MM.1S (cell line): ENCODE measurements at regions not wholly inside any gene's neighbourhood (a gene's known extent, or its start where the extent isn't known, plus 50 kb on each side); places are given as distances from the start of the nearest gene placed in this dataset.

Experiments used
- DNase-seq: peaks from one replicate; pipeline ENCODE4 v3.0.0-alpha.2; 2015
- H2AFZ ChIP-seq: fragments of 300-600 bp; sonication (generic); 2 replicates; pipeline ENCODE4 v1.6.0; 2016; ENCODE audit warnings: antibody characterized with exemption, low read length
- H3F3A ChIP-seq: fragments of 300-600 bp; sonication (generic); 2 replicates; pipeline ENCODE4 v1.6.1; 2016; ENCODE audit warnings: mild to moderate bottlenecking, antibody characterized with exemption, low read length, moderate library complexity, mixed read lengths; ENCODE audit not compliant: insufficient read depth
- H3K27ac ChIP-seq: fragments of 300-600 bp; sonication (generic); 2 replicates; pipeline ENCODE4 v1.5.1; 2016; ENCODE audit warnings: mild to moderate bottlenecking, low read length
- H3K27me3 ChIP-seq: fragments of 300-600 bp; sonication (generic); replicated peaks from 2 replicates; pipeline ENCODE4 v1.6.0; 2016; ENCODE audit warnings: low read length; ENCODE audit not compliant: insufficient read depth
- H3K36me3 ChIP-seq: fragments of 300-600 bp; sonication (generic); replicated peaks from 2 replicates; pipeline ENCODE4 v1.6.1; 2016; ENCODE audit warnings: mild to moderate bottlenecking, low read length, mixed read lengths; ENCODE audit not compliant: insufficient read depth
- H3K4me1 ChIP-seq: fragments of 300-600 bp; sonication (generic); 2 replicates; pipeline ENCODE4 v1.6.1; 2016; ENCODE audit warnings: low read length, mixed read lengths
- H3K4me2 ChIP-seq: fragments of 300-600 bp; sonication (generic); 2 replicates; pipeline ENCODE4 v1.6.0; 2016; ENCODE audit warnings: low read depth, low read length
- H3K4me3 ChIP-seq: fragments of 300-600 bp; sonication (generic); 2 replicates; pipeline ENCODE4 v1.5.1; 2016; ENCODE audit warnings: low read length, mixed read lengths
- H3K79me2 ChIP-seq: fragments of 300-600 bp; sonication (generic); 2 replicates; pipeline ENCODE4 v1.6.1; 2016; ENCODE audit warnings: mixed run types, low read length, mixed read lengths
- H3K9ac ChIP-seq: fragments of 300-600 bp; sonication (generic); 2 replicates; pipeline ENCODE4 v1.6.1; 2016; ENCODE audit warnings: low read length, mixed read lengths
- H3K9me2 ChIP-seq: fragments of 300-600 bp; sonication (generic); replicated peaks from 2 replicates; pipeline ENCODE4 v1.6.1; 2016; ENCODE audit warnings: mild to moderate bottlenecking, low read length, mixed read lengths; ENCODE audit not compliant: insufficient read depth
- H3K9me3 ChIP-seq: fragments of 300-600 bp; sonication (generic); replicated peaks from 2 replicates; pipeline ENCODE4 v1.6.1; 2016; ENCODE audit warnings: mild to moderate bottlenecking, low read length, mixed read lengths; ENCODE audit not compliant: insufficient read depth
- H4K20me1 ChIP-seq: fragments of 300-600 bp; sonication (generic); 2 replicates; pipeline ENCODE4 v1.6.1; 2016; ENCODE audit warnings: mild to moderate bottlenecking, low read length, moderate library complexity, mixed read lengths; ENCODE audit not compliant: insufficient read depth
- CTCF ChIP-seq: fragments of 300-600 bp; sonication (generic); IDR thresholded peaks from 2 replicates; pipeline ENCODE4 v1.5.1; 2016; ENCODE audit warnings: antibody characterized with exemption, low read length, mixed read lengths
- EZH2 ChIP-seq: fragments of 300-600 bp; sonication (generic); optimal IDR thresholded peaks from 2 replicates; pipeline ENCODE3; 2017; ENCODE audit warnings: low read depth, mild to moderate bottlenecking, antibody characterized with exemption, low read length, mixed read lengths
- EZH2phosphoT487 ChIP-seq: fragments of 300-600 bp; sonication (generic); IDR thresholded peaks from 2 replicates; pipeline ENCODE4 v1.6.1; 2018; ENCODE audit warnings: antibody characterized with exemption, low read length

GRCh38 chr2:181262782-181263181 lies 194.4 kb upstream of the ITGA4 start:
- H2AFZ ChIP-seq = no peak overlapping the region

GRCh38 chr2:181264001-181264400 lies 193.2 kb upstream of the ITGA4 start:
- H3K4me2 ChIP-seq = no peak overlapping the region
- H4K20me1 ChIP-seq = no peaks in the 10 kb centered on the region
- no peaks in the 10 kb centered on the region for H3K9me3 ChIP-seq
- H3K4me1 ChIP-seq = no peaks in the 10 kb centered on the region
- H3K27ac ChIP-seq = no peak overlapping the region
- no peaks in the 10 kb centered on the region for H3K79me2 ChIP-seq
- no peak overlapping the region for H3K9ac ChIP-seq
- DNase-seq = no peak
- H2AFZ ChIP-seq = no peak overlapping the region
- TF ChIP-seq EZH2phosphoT487 (no peak), EZH2 (no peak), CTCF (no peak)
- no peaks in the 10 kb centered on the region for H3F3A ChIP-seq
- no peak overlapping the region for H3K4me3 ChIP-seq
- H3K9me2 ChIP-seq = no peaks in the 10 kb centered on the region
- H3K27me3 ChIP-seq = no peaks in the 10 kb centered on the region
- H3K36me3 ChIP-seq = no peaks in the 10 kb centered on the region

More at GRCh38 chr2:181262782-181263181, 194.4 kb upstream of the ITGA4 start:
- no peaks in the 10 kb centered on the region for H3K4me1 ChIP-seq
- H3K27ac ChIP-seq = no peak overlapping the region
- no peak for TF ChIP-seq EZH2
- no peak for TF ChIP-seq CTCF
- TF ChIP-seq EZH2phosphoT487 = no peak
- no peak overlapping the region for H3K9ac ChIP-seq
- no peaks in the 10 kb centered on the region for H3K36me3 ChIP-seq
- DNase-seq = no peak
- H3K79me2 ChIP-seq = no peaks in the 10 kb centered on the region
- H3K27me3 ChIP-seq = no peaks in the 10 kb centered on the region
- H3K9me2 ChIP-seq = no peaks in the 10 kb centered on the region
- H3K4me2 ChIP-seq = no peak overlapping the region
- H4K20me1 ChIP-seq = no peaks in the 10 kb centered on the region
- H3K4me3 ChIP-seq = no peak overlapping the region
- H3F3A ChIP-seq = no peaks in the 10 kb centered on the region
- H3K9me3 ChIP-seq = no peaks in the 10 kb centered on the region

GRCh38 chr2:181264441-181264840 lies 192.7 kb upstream of the ITGA4 start:
- Histone ChIP-seq H3K4me2 (no peak overlapping the region), H3F3A (no peaks in the 10 kb centered on the region), H4K20me1 (no peaks in the 10 kb centered on the region), H3K27me3 (no peaks in the 10 kb centered on the region), H3K4me3 (no peak overlapping the region), H3K4me1 (no peaks in the 10 kb centered on the region), H2AFZ (no peak overlapping the region), H3K9me2 (no peaks in the 10 kb centered on the region), H3K27ac (no peak overlapping the region), H3K79me2 (no peaks in the 10 kb centered on the region), H3K9ac (no peak overlapping the region), H3K9me3 (no peaks in the 10 kb centered on the region), H3K36me3 (no peaks in the 10 kb centered on the region)
- TF ChIP-seq CTCF (no peak), EZH2 (no peak), EZH2phosphoT487 (no peak)
- DNase-seq = no peak
